GM12891 (cell line): ENCODE measurements at regions not wholly inside any gene's neighbourhood (a gene's known extent, or its start where the extent isn't known, plus 50 kb on each side); places are given as distances from the start of the nearest gene placed in this dataset.

Experiments
- PAX5 ChIP-seq: IDR thresholded peaks from 2 replicates; pipeline ENCODE4 v1.6.1; 2011; ENCODE audit warnings: low read length, moderate library complexity, mild to moderate bottlenecking; ENCODE audit not compliant: insufficient read depth, severe bottlenecking
- POLR2A ChIP-seq: IDR thresholded peaks from 2 replicates; pipeline ENCODE4 v1.6.1; 2011; ENCODE audit warnings: low read depth, low read length, control low read depth
- POLR2AphosphoS5 ChIP-seq: IDR thresholded peaks from 2 replicates; pipeline ENCODE4 v1.6.1; 2011; ENCODE audit warnings: low read depth, low read length, control low read depth
- POU2F2 ChIP-seq: IDR thresholded peaks from 2 replicates; pipeline ENCODE4 v1.6.1; 2011; ENCODE audit warnings: low read depth, mild to moderate bottlenecking, control low read depth, low read length, moderate library complexity
- SPI1 ChIP-seq: IDR thresholded peaks from 2 replicates; pipeline ENCODE4 v1.6.1; 2011; ENCODE audit warnings: low read depth, low read length, control low read depth
- TAF1 ChIP-seq: IDR thresholded peaks from 2 replicates; pipeline ENCODE4 v1.6.1; 2011; ENCODE audit warnings: low read depth, low read length, control low read depth

DNA sequence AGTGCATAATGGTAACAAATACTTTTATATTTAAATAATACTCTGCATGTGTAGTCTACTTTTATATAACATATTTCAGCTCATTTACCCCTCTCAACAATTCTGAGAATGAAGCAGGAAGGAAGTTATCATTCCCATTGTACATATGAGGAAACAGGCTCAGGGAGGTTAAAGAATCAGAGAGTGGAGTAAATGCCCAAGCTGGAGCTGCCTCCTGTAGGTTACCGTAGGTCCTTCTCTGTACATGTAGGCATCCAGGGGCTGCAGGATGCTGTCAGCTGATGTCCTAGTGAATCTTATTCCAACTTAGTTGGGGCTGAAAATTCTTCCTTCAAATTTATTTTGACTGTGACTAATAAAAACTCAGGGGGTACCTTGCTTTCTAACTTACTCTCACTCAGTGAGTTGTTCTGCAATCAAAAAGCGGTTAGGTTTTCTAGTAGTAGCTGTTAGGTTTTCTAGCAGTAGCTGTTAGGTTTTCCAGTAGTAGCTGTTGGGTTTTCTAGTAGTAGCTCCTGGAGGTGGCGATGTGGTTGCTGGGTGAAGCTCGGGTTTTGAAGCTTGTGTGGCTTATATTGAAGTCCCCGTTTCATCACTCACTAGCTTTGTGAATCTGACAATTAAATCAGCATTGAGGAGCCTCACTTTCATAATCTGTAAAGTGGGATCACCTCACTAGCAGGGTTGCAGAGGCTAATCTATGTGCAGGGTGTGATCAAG, 357.0 kb downstream of the NR2F2 start:
- no peak for TF ChIP-seq POLR2AphosphoS5
- no peak for TF ChIP-seq TAF1
- TF ChIP-seq POLR2A: no peak
- no peak for TF ChIP-seq PAX5
- no peak for TF ChIP-seq SPI1
- TF ChIP-seq POU2F2: no peak
